ENCODE measurements at regions not wholly inside any gene's neighbourhood (a gene's known extent, or its start where the extent isn't known, plus 50 kb on each side); places are given as distances from the start of the nearest gene placed in this dataset.

- DNase-seq = no peak
- Histone ChIP-seq H3K36me3 (ENCODE audit: control insufficient read depth, insufficient read depth, low read length) (no peaks in the 10 kb centered on the region), H3K27me3 (ENCODE audit: control insufficient read depth, insufficient read depth, low read length, poor library complexity, severe bottlenecking) (no peaks in the 10 kb centered on the region), H3K4me1 (ENCODE audit: control insufficient read depth, insufficient read depth, low read length) (no peaks in the 10 kb centered on the region), H3K4me3 (ENCODE audit: low read length) (no peak overlapping the region), H3K27ac (ENCODE audit: low read depth, low read length) (no peak overlapping the region), H3K9me3 (ENCODE audit: control insufficient read depth, low read length) (no peaks in the 10 kb centered on the region), H3K9ac (ENCODE audit: extremely low read depth, low read length, poor library complexity, severe bottlenecking) (no peak overlapping the region)
- no peak overlapping the region for H3K4me3 Mint-ChIP-seq
- H3K9me3 Mint-ChIP-seq = no peaks in the 10 kb centered on the region
- H3K27me3 Mint-ChIP-seq (ENCODE audit: insufficient read depth) = no peaks in the 10 kb centered on the region
- WGBS, 2 experiments (ENCODE audit: insufficient coverage in 1 of 2, insufficient read length in 1 of 2) = 93 to 94% methylated on average over 3 to 5 of the region's 5 CpGs
- TF ChIP-seq CTCF (conservative IDR thresholded peaks at IDR 0.05) = no peak
- no peak overlapping the region for H3K27ac Mint-ChIP-seq
- no peaks in the 10 kb centered on the region for H3K36me3 Mint-ChIP-seq (ENCODE audit: low read depth)
- H3K4me1 Mint-ChIP-seq = peaks cover 12% of the 10 kb centered on the region
These were observed 301.8 kb upstream of the CTSO start for GRCh38 chr4:156255230-156256007.

DNA sequence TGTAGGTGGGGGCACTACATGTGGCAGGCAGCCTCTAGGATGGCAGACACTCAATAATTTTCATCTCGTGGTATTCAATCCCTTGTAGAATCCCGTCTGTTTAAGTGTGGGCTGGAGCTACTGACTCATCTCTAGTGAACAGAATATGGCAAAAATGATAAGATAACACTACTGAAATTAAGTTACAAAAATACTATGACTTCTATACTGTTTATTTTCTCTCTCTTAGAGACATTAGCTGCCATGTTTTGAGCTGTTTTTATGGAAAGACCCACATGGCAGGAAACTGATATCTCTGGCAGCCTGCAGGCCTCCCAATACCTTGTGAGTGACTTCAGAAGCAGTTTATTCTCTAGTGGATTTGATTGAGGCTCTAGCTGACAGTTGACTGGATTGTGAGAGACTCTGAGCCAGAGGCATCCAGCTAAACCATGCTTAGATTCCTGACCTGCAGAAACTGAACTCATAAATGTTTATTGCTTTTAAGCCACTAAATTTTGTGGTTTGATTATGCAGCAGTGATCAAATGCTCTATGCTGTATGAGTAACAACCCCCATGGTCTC is 298.8 kb upstream of the CTSO start:
- no peak for TF ChIP-seq CTCF (conservative IDR thresholded peaks at IDR 0.05)
- Histone ChIP-seq H3K4me3 (ENCODE audit: low read length) (no peak overlapping the region), H3K27ac (ENCODE audit: low read depth, low read length) (no peak overlapping the region), H3K9ac (ENCODE audit: extremely low read depth, low read length, poor library complexity, severe bottlenecking) (no peak overlapping the region), H3K36me3 (ENCODE audit: control insufficient read depth, insufficient read depth, low read length) (no peaks in the 10 kb centered on the region), H3K4me1 (ENCODE audit: control insufficient read depth, insufficient read depth, low read length) (no peaks in the 10 kb centered on the region), H3K27me3 (ENCODE audit: control insufficient read depth, insufficient read depth, low read length, poor library complexity, severe bottlenecking) (no peaks in the 10 kb centered on the region), H3K9me3 (ENCODE audit: control insufficient read depth, low read length) (no peaks in the 10 kb centered on the region)
- DNase-seq = no peak
- H3K27ac Mint-ChIP-seq = no peak overlapping the region
- H3K4me3 Mint-ChIP-seq = no peak overlapping the region
- 85% methylated on average over 2 of the region's 2 CpGs; no CpG with 5 or more reads in 1 of the 2 experiments for WGBS, 2 experiments (ENCODE audit: insufficient coverage in 1 of 2, insufficient read length in 1 of 2)
- no peaks in the 10 kb centered on the region for H3K27me3 Mint-ChIP-seq (ENCODE audit: insufficient read depth)
- no peaks in the 10 kb centered on the region for H3K36me3 Mint-ChIP-seq (ENCODE audit: low read depth)
- no peaks in the 10 kb centered on the region for H3K9me3 Mint-ChIP-seq
- H3K4me1 Mint-ChIP-seq = peaks cover 10% of the 10 kb centered on the region

DNA sequence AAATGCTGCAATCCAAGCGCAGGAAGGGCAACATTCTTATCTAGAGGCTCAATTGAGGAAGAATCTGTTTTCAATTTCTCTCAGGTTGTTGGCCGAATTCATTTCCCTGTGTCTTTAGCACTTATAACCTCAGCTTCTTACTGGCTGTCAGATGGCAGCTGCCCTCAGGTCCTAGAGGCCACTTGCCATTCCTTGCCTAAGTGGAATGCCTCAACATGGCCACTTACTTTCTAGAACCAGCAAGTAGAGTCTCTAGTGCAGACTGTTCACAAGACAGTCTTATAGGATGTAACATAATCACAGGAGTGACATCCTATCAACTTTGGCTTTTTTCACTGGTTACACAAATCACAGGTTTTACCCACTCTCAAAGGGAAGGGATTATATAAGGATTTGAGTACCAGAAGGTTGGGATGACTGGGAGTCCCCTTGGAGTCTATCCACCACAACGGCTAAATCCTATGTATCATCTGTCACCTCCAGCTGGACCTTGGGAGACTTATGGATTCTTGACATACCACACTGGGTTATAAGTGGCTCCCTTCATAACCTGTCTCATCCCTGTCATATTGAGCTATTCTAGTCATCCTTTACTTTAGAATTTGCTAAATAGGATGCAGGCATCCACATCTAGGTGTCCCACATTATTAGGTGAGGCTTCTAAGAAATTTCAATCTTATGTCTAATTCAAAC is 297.9 kb upstream of the CTSO start:
- DNase-seq = no peak
- Mint-ChIP-seq H3K36me3 (ENCODE audit: low read depth) (no peaks in the 10 kb centered on the region), H3K9me3 (no peaks in the 10 kb centered on the region), H3K4me1 (peaks cover 9% of the 10 kb centered on the region), H3K27ac (no peak overlapping the region), H3K27me3 (ENCODE audit: insufficient read depth) (no peaks in the 10 kb centered on the region), H3K4me3 (no peak overlapping the region)
- Histone ChIP-seq H3K9me3 (ENCODE audit: control insufficient read depth, low read length) (no peaks in the 10 kb centered on the region), H3K36me3 (ENCODE audit: control insufficient read depth, insufficient read depth, low read length) (no peaks in the 10 kb centered on the region), H3K4me1 (ENCODE audit: control insufficient read depth, insufficient read depth, low read length) (no peaks in the 10 kb centered on the region), H3K27me3 (ENCODE audit: control insufficient read depth, insufficient read depth, low read length, poor library complexity, severe bottlenecking) (no peaks in the 10 kb centered on the region), H3K4me3 (ENCODE audit: low read length) (no peak overlapping the region), H3K9ac (ENCODE audit: extremely low read depth, low read length, poor library complexity, severe bottlenecking) (no peak overlapping the region), H3K27ac (ENCODE audit: low read depth, low read length) (no peak overlapping the region)
- no peak for TF ChIP-seq CTCF (conservative IDR thresholded peaks at IDR 0.05)
- 91 to 95% methylated on average over 3 of the region's 3 CpGs for WGBS, 2 experiments (ENCODE audit: insufficient coverage in 1 of 2, insufficient read length in 1 of 2)
